ENCODE measurements at regions not wholly inside any gene's neighbourhood (a gene's known extent, or its start where the extent isn't known, plus 50 kb on each side); places are given as distances from the start of the nearest gene placed in this dataset.
"Not testable (repeated sequence)": the region's sequence is repeated elsewhere in the genome, so short reads cannot be mapped to it uniquely, and the experiment has no call there.

DNA sequence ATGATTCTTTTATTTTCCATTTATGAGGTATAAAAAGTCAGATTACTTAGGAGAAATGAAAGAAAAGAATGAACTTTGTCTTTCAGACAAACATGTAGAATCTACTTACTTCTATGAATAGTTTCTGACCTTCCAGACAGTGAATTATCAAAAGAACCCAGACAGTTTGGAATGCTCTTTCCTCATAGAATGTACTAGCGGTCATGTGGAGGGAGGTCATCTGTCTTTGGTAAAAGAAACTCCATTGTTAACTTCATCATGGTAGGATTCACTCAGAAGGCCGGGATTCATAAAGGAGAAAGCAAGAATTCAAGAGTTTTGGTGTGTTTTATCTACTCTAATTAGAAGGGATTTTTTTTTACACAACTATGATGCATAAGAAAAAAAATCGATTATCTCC is 144.8 kb upstream of the ZNF804B start:
- DNase-seq (ENCODE audit: low read depth): no peak

DNA sequence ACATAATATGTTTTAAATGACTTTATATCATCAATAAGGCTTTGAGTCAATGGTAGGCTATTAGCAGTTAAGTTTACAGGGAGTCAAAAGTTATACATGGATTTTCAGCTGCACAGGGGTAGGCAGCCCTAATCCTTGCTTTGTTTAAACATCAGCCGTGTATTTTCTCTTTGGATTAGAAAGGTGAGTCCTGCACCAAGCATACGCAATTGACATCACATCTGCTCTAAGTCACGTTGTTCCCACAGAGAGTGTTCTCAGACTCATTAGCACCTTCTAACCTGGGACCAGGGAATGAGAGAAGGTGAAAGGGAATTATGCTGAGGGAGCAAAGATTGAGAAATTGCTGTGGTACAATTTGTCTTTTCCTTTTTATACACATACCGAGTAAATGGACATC is 148.6 kb upstream of the ZNF804B start:
- no peak for DNase-seq (ENCODE audit: low read depth)

DNA sequence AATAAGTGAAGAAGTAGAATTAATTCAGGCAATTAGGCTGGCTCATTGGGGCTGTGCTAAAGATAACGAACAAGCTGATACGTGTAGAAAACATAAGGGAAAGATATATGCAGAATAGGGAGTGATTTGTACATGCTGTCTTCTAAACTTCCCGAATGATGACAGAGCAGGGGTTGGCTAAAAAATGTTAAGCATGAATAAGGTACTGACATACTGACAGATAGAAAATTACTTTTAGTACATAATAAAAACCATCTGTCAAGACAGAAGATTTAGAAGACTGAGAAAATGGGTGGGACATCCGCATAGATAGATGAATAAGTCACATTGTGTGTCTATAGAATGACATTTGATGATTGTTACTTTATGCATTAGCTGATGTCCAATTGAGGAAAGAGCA is 158.8 kb upstream of the ZNF804B start:
- no peak for DNase-seq (ENCODE audit: low read depth)

DNA sequence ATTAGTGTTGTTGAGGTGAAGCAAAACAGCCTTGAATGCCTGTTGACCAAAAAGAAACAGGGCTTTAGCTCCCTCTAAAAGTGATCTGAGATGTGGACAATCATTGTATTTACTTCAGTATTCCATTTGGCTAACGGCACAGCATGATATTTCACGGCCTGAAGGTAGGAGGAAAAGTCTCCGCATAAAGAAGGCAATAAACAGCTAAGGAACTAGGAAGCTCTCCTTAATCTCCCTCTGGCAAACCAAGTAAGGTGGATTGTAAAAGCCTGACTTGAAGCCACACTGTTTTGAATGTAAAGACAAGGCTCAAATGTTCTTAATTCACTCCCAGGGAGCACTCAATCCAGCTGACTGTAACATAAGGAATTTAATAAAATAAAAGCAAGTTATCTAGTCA is 160.0 kb upstream of the ZNF804B start:
- DNase-seq (ENCODE audit: low read depth): no peak

DNA sequence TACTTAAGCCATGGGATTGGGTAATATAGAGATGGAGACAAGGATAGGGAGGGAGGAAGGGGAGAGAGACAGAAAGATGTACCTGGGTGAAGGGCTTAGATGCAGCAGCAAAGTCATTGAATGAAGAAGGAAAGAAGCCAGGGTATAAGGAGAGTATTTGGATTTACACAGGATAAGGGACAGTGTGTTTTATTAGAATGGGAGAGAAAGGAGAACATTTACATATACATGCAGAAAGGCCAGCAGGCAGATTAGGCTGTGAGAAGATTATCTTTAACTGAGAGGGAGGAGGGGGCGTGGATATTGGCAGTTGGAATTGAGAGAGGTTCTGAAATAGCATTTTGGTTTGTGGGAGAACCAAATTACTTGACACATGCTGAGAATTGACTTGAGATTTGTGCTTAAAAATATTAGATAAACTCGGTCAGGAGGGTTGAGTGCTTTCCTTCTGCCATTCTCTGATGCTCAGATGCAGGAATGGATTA is 161.5 kb upstream of the ZNF804B start:
- DNase-seq (ENCODE audit: low read depth): no peak

DNA sequence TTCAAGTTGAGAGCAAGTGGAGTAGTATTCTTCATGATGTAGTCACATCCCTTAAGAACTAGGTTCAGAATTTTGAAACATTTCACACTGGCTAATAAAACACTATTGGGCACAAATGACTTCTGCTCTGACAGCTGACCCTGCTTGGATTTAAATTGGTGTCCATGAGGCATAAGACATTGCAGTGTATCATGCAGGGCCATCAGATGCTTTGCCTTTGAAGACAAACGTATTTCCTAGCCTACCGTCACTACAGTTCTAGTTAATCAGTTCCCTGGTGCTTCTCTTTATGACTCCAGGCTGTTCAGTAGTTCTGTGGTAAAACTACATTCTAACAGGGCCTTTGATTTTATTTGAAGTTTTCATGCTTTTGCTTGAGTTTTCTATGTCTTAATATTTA is 168.5 kb upstream of the ZNF804B start:
- no peak for DNase-seq (ENCODE audit: low read depth)

DNA sequence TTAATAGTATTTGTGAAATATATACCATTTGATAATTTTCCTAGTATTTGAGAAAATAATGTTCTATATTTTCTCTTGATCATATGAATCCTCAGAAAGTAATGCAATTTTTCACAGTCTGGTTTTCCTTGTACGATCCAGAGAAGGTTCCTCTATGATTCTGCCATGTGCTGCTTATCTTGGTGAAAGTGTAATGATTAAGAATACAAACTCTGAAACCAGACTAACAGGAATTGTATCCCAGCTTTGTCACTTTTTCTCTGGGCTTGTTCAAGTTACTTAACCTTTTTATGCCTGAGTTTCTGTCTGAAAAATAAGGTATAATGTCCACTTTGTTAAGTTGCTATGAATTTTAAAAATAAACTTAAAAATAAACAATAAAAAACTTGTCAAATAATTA is 169.6 kb upstream of the ZNF804B start:
- DNase-seq (ENCODE audit: low read depth): no peak

DNA sequence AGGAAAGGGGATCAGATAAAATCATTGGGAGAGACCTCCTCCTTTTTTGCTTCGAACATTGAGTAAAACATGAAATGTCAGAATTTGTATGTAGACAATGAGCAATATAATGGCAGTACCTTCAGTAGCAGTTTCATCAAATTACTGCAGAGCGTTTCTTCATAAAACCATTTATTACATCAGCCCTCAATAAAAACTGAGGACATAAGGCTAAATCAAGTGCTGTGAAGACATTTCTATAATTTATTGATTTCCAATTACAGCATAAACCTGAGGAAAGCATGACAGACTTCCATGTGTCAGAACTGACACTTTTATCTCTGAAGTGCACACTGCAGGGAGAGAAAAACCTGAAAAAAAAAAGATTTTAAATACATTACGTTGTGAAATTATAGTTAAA is 172.6 kb upstream of the ZNF804B start:
- DNase-seq (ENCODE audit: low read depth): no peak

DNA sequence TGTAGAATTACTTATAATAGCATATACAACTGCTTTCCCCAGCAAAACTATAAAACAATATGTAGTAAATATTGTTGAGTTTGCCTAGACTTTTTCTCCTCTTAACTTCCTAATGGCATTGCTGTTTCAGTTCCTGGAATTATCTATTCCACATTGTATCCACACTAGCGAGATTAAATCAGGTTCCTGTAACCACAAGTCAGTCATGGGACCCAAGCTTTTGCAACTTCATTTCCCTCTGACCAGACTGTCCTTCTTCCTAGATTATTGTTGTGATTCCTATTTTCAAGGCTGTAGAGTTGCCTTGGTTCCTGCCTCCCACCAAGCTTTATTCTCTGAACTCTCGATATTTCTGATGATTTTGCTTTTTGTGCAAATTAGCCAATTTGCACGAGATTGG is 173.3 kb upstream of the ZNF804B start:
- no peak for DNase-seq (ENCODE audit: low read depth)

DNA sequence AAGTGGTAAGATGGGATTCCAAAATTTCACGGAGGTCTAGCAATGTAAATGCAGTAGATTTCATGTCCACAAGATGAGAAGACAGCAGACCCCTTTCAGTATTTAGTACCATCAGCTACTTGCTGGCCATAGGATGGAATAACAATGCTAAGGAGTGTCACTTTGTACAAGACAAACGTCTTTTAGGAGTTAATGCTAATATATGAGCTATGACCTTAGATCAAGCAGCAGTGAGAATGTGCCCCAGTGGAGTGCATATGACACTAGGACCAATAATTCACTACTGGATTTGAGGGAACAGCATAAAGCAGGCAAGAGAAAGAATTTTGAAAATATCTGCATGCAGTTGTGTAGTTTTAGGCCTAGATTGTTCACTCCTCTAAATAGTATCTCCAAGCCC is 182.8 kb upstream of the ZNF804B start:
- no peak for DNase-seq (ENCODE audit: low read depth)

DNA sequence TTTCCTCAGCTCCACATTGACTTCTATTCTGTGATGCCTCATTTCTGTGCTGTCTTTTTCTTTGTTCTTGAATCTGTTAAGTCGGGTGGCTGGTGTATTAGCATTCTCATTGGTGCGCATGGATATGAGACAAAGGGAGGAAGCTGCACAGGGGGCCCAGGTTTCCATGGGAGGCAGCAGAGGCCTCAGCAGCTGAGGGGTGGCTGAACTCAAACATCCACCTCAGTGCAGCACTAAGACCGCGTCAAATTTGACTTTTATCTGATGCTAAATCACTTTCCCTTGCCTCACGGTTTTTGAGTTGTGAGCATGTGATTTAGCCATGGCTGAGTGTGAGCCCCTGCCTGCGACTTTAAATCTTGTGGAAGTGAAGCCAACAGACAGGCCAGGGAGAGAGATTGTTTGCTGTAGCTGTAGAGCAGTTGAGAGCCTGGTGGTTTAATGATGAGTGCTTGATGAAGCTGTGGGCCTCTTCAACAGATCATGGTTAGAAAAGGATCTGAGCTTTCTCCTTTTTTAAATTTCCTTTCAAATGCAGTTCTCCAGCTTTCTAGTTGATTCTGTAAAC is 193.3 kb upstream of the ZNF804B start:
- DNase-seq (ENCODE audit: low read depth): no peak

DNA sequence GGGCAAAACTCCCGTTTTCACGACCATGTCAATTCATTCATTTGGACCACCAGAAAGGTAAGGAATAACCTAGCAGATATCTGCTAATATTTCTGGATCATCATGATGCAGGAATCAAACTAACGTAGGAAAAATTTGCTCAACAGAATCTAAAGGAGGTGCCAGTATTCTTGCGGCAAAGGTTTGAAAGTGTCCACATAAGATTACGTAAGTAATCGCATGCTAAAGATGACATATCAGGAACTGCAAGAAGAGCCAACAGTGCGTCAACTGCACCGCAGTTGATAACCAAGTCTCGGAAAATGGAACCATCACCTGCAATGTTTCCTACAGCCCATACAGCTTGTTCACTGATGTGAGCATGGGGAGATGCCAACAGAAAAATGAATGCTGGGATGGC is 194.1 kb upstream of the ZNF804B start:
- no peak for DNase-seq (ENCODE audit: low read depth)

DNA sequence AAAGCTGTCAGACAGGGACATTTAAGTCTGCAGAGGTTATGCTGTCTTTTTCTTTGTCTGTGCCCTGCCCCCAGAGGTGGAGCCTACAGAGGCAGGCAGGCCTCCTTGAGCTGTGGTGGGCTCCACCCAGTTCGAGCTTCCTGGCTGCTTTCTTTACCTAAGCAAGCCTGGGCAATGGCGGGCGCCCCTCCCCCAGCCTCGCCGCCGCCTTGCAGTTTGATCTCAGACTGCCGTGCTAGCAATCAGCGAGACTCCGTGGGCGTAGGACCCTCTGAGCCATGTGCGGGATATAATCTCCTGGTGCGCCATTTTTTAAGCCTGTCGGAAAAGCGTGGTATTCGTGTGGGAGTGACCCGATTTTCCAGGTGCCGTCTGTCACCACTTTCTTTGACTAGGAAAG is 203.1 kb upstream of the ZNF804B start:
- DNase-seq (ENCODE audit: low read depth): not testable (repeated sequence)

DNA sequence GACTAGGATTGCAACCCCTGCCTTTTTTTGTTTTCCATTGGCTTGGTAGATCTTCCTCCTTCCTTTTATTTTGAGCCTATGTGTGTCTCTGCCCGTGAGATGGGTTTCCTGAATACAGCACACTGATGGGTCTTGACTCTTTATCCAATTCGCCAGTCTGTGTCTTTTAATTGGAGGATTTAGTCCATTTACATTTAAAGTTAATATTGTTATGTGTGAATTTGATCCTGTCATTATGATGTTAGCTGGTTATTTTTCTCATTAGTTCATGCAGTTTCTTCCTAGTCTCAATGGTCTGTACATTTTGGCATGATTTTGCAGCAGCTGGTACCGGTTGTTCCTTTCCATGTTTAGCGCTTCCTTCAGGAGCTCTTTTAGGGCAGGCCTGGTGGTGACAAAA is 204.7 kb upstream of the ZNF804B start:
- not testable (repeated sequence) for DNase-seq (ENCODE audit: low read depth)

DNA sequence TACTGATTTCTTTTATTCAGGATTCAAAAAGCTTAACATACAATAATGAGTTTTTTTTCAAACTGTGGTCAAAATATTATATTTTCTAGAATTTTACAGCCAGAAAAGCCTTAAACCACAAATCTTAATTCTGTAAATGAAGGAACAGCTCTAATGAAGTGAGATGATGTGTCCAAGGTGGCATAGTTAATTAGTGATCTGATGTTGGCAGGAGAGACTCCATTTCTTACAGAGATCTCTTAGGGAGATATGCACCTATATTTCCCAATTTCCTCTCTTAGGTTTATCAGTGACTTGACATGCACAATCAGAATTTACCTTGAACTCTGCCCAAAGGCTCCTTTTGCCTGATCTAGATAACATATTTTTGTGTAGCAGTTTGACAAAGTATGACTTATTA is 211.1 kb upstream of the ZNF804B start:
- DNase-seq (ENCODE audit: low read depth): no peak

DNA sequence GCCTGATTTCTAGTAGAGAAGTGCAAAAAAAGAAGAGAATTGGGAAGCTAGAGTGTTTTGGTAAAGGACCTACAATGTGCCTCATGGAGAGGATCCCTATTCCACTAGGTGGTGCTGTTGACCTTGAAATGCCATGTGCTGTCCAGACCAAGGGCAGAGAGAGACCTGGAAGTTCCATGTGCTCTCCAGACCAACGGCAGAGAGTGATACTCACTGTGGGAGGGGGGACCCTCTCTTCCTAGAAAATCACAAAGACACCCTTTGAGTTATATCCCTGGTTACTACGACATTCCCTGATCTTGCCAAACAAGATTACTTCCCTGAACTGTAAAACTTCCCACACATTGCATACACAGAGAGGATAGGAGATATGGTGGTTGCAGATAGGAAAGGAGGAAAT is 212.7 kb upstream of the ZNF804B start:
- peak; percentile 4 for DNase-seq (ENCODE audit: low read depth)

DNA sequence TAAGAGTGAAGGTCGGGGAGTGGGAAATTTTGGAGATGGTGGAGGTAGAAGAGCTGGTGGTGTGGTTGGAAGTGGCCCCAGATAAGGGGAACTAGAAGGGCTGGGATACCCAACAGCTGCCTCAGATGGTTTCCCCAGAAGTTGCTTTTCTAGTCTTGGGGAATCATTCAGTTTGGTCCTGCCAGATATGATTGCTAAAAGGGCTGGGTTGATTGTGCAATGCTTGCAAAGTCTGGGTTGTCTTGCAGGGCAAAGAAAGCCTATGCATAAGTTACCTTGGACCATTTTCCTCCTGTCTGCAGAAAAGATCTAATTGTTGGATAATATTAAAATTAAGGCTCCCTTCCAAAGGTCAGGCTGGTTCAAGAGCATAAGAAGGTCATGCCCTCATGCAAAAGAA is 213.8 kb upstream of the ZNF804B start:
- no peak for DNase-seq (ENCODE audit: low read depth)

DNA sequence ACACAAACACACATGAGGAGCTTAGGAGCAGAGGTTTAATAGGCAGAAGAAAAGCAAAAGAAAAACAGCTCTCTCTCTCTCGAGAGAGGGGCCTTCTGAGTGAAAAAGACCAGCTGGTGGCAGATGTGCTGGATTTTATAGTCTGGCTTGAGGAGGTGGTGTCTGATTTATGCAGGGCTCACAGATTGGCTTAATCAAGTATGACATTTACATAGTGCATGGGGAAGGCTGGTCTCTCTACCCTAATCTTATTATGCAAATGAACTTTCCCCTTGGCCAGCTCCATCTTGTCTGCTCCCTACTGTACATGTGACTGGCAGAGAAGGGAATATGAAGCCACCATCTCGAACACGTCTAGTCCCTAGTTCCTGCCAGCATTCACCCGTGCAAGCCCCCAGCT is 219.5 kb upstream of the ZNF804B start:
- no peak for DNase-seq (ENCODE audit: low read depth)

DNA sequence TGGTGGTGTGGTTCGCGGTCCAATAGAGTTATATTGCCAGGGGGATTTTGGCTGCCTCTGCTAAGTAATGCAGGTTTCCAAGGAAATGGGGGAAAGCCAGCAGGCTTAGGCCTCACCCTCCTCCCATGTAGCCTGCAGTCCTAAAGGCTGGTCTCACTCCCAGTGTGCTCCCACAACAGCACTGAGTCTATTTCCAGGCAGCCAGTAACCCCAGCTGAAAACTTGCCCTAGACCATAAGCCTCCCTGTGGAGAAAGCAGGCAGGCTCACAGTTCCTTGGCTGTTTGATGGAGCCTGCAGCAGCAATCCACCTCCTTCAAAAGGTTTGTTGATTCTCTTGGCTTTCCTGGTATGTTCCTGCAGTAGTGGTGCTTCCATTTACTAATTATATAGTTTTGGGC is 220.0 kb upstream of the ZNF804B start:
- DNase-seq (ENCODE audit: low read depth): no peak

DNA sequence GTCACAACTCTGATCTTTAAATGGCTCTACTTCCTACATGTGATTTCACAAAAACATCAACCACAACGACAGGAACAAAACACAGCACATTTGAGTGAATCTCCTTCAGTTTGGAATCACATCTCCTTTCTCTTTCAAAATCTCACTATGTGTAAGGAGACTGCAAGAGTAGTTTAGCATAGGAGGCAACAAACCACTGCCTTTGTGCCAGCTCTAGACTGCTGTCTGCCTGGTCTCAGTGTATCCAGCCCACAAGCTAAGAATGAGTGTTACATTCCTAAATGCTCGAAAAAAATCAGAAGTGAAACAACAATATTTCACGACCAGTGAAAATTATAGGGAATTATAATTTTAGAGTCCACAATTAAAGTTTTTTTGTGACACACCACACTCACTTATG is 217.0 kb upstream of the STEAP4 start:
- no peak for DNase-seq (ENCODE audit: low read depth)

DNA sequence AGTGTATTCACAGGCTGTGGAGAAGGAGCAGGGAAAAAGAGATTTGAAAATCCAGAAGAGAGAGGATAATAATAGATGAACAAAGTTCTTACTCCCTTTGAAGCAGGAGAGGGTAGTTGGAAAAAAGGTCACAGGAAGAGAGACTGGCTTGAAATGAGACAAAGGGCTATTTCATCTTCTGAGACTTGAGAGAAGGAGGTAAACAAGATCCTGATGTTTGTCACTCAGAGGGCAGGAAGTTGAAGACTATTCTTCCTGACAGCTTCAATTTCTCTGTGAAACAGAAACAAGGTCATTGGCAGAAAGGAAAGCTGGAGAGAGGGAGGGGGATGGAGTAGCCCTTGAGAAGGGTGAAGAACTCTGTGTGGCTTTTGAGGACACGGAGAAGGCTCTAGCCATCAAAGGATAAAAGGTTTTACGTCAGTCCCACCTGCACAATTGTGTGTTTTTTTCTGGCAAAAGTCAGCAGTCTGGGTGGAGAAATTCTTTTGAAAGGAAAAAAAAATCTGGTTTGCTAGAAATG is 216.1 kb upstream of the STEAP4 start:
- DNase-seq (ENCODE audit: low read depth): no peak

DNA sequence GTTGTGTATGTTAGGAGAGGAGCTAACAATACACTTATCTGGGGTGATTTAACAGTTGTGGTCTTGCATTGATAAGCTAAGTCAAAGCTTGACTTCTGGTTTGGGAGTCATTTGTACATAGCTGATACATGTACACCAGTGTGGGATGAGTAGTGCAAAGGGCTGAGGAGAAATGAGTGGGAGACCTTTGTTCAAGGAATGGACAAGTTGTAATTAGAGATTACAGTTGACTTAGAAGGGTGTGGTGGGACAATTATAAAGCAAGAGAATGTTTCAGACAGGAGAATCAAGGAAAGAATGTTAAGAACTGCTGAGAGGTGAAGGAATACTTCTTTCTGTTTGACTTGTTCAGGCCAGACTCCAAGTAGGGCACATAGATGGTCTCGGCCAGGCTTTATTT is 209.7 kb upstream of the STEAP4 start:
- DNase-seq (ENCODE audit: low read depth): no peak

DNA sequence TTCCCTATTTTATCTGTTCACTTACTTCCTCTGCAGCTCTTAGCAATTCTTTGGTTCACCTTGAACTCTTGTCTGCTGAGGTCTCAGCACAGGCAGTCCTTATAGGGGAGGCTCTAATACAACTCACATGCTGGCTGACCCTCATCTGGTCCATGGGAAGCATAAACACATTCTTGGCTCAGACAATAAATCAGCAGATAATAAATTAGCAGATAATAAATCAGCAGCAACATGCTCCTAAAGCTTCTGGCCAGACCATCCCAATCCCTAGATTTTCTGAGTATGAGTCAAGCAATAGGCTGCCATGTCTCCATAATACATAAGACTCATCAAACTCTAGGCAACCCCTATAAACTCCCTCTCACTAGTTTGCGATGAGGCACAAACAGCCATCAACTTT is 208.6 kb upstream of the STEAP4 start:
- DNase-seq (ENCODE audit: low read depth): no peak

DNA sequence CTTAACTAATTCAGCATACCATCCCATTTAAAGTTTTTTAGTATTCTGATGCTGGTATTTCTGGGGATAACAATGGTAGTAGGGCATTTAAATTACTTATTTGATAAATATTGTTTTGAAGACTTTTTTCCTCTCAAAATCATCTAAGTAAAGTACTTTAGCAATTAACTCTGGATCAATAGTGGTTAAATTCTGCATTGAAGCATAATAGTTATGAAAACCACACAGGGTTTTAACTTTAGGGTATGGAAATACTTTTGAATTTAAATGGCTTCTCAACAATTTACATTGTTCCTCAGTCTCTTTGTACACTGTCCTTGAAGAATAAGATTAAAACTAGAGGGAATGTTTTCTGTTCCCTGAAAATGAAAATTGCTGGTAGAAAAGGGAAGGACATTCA is 202.6 kb upstream of the STEAP4 start:
- no peak for DNase-seq (ENCODE audit: low read depth)
